Stimulated activated CD8-positive, alpha-beta memory T cell treated with anti-CD3 and anti-CD28 coated beads, Interleukin-4, amount 100 ng/mL, for 1 hour (primary cell): ENCODE measurements at regions not wholly inside any gene's neighbourhood (a gene's known extent, or its start where the extent isn't known, plus 50 kb on each side); places are given as distances from the start of the nearest gene placed in this dataset.
"Not testable (repeated sequence)": the region's sequence is repeated elsewhere in the genome, so short reads cannot be mapped to it uniquely, and the experiment has no call there.

Experiments used
- DNase-seq, 2 donors: peaks; one replicate each; pipeline ENCODE4 v3.0.0-alpha.2; 2020; ENCODE audit warnings: low read depth in 2 of 2, low spot score in 1 of 2

GRCh38 chr16:16991711-16992110 is 479.0 kb downstream of the XYLT1 start:
- DNase-seq, result no peak

GRCh38 chr16:16992975-16993765 is 477.6 kb downstream of the XYLT1 start:
- DNase-seq, result no peak

GRCh38 chr16:16994831-16995230 is 475.9 kb downstream of the XYLT1 start:
- DNase-seq, result no peak

- DNase-seq, result no peak
Observed at GRCh38 chr16:16996827-16997226, 473.9 kb downstream of the XYLT1 start.

- DNase-seq, result no peak
Observed at GRCh38 chr16:16997349-16997748, 473.4 kb downstream of the XYLT1 start.

- DNase-seq, result no peak
Observed at GRCh38 chr16:17001471-17001870, 469.3 kb downstream of the XYLT1 start.

GRCh38 chr16:17002565-17002964 is 468.2 kb downstream of the XYLT1 start:
- no peak for DNase-seq

- not testable (repeated sequence) for DNase-seq
Observed at GRCh38 chr16:17005963-17006362, 464.8 kb downstream of the XYLT1 start.

- DNase-seq, result no peak
Observed at GRCh38 chr16:17011712-17012111, 459.0 kb downstream of the XYLT1 start.

- no peak for DNase-seq
Observed at GRCh38 chr16:17013038-17013437, 457.7 kb downstream of the XYLT1 start.

GRCh38 chr16:17014484-17015121 is 456.2 kb downstream of the XYLT1 start:
- no peak for DNase-seq

- DNase-seq, result no peak
Observed at GRCh38 chr16:17015702-17016101, 455.1 kb downstream of the XYLT1 start.

- DNase-seq, result no peak
Observed at GRCh38 chr16:17017442-17017841, 453.3 kb downstream of the XYLT1 start.

GRCh38 chr16:17018585-17018939 is 452.2 kb downstream of the XYLT1 start:
- no peak for DNase-seq

- DNase-seq, result no peak
Observed at GRCh38 chr16:17019366-17019765, 451.4 kb downstream of the XYLT1 start.

GRCh38 chr16:17023606-17024005 is 447.2 kb downstream of the XYLT1 start:
- DNase-seq, result no peak

GRCh38 chr16:17024514-17024913 is 446.2 kb downstream of the XYLT1 start:
- DNase-seq, result no peak

GRCh38 chr16:17026600-17027242 is 444.0 kb downstream of the XYLT1 start:
- no peak for DNase-seq

GRCh38 chr16:17027488-17028129 is 443.2 kb downstream of the XYLT1 start:
- DNase-seq, result no peak

GRCh38 chr16:17029602-17030350 is 441.0 kb downstream of the XYLT1 start:
- no peak for DNase-seq
